Hepatocyte (in vitro differentiated cells): ENCODE measurements at regions not wholly inside any gene's neighbourhood (a gene's known extent, or its start where the extent isn't known, plus 50 kb on each side); places are given as distances from the start of the nearest gene placed in this dataset.

Experiments
- EZH2phosphoT487 ChIP-seq: fragments of 200-600 bp; sonication (generic); IDR thresholded peaks from one replicate; pipeline ENCODE4 v1.6.1; 2018; ENCODE audit warnings: antibody characterized with exemption, mild to moderate bottlenecking, low read depth, moderate library complexity; ENCODE audit not compliant: unreplicated experiment, severe bottlenecking
- TF ChIP-seq, protein P1 (sequence below): fragments of 200-600 bp; sonication (generic); IDR thresholded peaks from 2 replicates; pipeline ENCODE4 v1.5.1; 2016; ENCODE audit warnings: antibody characterized with exemption, mild to moderate bottlenecking; ENCODE audit not compliant: poor library complexity

DNA sequence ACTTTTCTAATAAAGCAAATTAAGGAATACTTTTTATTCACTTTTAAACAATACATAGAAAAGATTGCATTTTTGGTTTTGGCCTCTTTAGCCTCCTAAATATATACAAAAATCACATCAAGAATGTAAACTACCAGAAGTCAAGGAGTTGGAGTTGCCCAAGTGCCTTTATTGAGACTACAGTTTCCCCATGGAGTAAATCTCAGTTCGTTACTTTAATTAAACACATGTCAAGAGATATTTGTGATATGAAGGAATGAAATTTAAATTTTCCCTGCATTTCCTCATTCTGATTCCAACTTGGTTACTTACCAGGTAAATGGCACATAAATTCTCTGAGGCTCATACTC is 492.9 kb downstream of the TNS3 start:
- no peak for TF ChIP-seq EZH2phosphoT487
- TF ChIP-seq, protein P1, sequence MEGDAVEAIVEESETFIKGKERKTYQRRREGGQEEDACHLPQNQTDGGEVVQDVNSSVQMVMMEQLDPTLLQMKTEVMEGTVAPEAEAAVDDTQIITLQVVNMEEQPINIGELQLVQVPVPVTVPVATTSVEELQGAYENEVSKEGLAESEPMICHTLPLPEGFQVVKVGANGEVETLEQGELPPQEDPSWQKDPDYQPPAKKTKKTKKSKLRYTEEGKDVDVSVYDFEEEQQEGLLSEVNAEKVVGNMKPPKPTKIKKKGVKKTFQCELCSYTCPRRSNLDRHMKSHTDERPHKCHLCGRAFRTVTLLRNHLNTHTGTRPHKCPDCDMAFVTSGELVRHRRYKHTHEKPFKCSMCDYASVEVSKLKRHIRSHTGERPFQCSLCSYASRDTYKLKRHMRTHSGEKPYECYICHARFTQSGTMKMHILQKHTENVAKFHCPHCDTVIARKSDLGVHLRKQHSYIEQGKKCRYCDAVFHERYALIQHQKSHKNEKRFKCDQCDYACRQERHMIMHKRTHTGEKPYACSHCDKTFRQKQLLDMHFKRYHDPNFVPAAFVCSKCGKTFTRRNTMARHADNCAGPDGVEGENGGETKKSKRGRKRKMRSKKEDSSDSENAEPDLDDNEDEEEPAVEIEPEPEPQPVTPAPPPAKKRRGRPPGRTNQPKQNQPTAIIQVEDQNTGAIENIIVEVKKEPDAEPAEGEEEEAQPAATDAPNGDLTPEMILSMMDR: no peak
